ENCODE measurements at regions not wholly inside any gene's neighbourhood (a gene's known extent, or its start where the extent isn't known, plus 50 kb on each side); places are given as distances from the start of the nearest gene placed in this dataset.

DNA sequence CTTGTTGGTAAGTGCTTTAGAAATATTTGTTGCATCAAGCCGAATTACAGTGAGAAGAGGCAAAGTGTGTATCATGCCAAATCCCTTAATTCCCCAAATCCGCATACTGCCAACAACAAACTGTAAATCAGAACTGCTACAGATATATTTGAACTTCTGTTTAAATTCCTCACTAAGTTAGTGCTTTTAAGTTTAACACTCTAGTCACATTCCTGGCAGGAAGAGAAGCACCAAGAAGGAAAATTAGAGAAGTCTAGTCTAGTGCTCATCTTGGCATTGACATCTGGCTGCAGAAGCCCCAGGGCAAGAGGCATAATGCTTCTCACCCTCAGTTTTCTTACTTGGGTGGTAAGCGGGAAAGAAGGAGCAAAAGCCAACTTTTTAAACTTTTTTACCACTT, 343.5 kb downstream of the GPR37 start:
- TF ChIP-seq, protein P1, sequence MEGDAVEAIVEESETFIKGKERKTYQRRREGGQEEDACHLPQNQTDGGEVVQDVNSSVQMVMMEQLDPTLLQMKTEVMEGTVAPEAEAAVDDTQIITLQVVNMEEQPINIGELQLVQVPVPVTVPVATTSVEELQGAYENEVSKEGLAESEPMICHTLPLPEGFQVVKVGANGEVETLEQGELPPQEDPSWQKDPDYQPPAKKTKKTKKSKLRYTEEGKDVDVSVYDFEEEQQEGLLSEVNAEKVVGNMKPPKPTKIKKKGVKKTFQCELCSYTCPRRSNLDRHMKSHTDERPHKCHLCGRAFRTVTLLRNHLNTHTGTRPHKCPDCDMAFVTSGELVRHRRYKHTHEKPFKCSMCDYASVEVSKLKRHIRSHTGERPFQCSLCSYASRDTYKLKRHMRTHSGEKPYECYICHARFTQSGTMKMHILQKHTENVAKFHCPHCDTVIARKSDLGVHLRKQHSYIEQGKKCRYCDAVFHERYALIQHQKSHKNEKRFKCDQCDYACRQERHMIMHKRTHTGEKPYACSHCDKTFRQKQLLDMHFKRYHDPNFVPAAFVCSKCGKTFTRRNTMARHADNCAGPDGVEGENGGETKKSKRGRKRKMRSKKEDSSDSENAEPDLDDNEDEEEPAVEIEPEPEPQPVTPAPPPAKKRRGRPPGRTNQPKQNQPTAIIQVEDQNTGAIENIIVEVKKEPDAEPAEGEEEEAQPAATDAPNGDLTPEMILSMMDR (IDR thresholded peaks at IDR 0.05; ENCODE audit: borderline replicate concordance, extremely low read depth, low read length, poor library complexity, severe bottlenecking): no peak
- TF ChIP-seq EZH2 (IDR thresholded peaks at IDR 0.05; ENCODE audit: borderline replicate concordance, low read depth, low read length, severe bottlenecking): no peak
